ENCODE measurements at regions not wholly inside any gene's neighbourhood (a gene's known extent, or its start where the extent isn't known, plus 50 kb on each side); places are given as distances from the start of the nearest gene placed in this dataset.

GRCh38 chr2:195450552-195451113 is 206.4 kb upstream of the SLC39A10 start:
- TF ChIP-seq, protein P1, sequence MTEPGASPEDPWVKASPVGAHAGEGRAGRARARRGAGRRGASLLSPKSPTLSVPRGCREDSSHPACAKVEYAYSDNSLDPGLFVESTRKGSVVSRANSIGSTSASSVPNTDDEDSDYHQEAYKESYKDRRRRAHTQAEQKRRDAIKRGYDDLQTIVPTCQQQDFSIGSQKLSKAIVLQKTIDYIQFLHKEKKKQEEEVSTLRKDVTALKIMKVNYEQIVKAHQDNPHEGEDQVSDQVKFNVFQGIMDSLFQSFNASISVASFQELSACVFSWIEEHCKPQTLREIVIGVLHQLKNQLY (CRISPR knock-in tag; IDR thresholded peaks at IDR 0.05): no peak
- TF ChIP-seq, protein P2, sequence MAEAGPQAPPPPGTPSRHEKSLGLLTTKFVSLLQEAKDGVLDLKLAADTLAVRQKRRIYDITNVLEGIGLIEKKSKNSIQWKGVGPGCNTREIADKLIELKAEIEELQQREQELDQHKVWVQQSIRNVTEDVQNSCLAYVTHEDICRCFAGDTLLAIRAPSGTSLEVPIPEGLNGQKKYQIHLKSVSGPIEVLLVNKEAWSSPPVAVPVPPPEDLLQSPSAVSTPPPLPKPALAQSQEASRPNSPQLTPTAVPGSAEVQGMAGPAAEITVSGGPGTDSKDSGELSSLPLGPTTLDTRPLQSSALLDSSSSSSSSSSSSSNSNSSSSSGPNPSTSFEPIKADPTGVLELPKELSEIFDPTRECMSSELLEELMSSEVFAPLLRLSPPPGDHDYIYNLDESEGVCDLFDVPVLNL (CRISPR knock-in tag; IDR thresholded peaks at IDR 0.05; ENCODE audit: borderline replicate concordance, low read depth): no peak
- TF ChIP-seq, protein P3, sequence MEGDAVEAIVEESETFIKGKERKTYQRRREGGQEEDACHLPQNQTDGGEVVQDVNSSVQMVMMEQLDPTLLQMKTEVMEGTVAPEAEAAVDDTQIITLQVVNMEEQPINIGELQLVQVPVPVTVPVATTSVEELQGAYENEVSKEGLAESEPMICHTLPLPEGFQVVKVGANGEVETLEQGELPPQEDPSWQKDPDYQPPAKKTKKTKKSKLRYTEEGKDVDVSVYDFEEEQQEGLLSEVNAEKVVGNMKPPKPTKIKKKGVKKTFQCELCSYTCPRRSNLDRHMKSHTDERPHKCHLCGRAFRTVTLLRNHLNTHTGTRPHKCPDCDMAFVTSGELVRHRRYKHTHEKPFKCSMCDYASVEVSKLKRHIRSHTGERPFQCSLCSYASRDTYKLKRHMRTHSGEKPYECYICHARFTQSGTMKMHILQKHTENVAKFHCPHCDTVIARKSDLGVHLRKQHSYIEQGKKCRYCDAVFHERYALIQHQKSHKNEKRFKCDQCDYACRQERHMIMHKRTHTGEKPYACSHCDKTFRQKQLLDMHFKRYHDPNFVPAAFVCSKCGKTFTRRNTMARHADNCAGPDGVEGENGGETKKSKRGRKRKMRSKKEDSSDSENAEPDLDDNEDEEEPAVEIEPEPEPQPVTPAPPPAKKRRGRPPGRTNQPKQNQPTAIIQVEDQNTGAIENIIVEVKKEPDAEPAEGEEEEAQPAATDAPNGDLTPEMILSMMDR (IDR thresholded peaks at IDR 0.05): no peak
- TF ChIP-seq, protein P4, sequence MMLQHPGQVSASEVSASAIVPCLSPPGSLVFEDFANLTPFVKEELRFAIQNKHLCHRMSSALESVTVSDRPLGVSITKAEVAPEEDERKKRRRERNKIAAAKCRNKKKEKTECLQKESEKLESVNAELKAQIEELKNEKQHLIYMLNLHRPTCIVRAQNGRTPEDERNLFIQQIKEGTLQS (CRISPR knock-in tag; conservative IDR thresholded peaks at IDR 0.05): no peak
- no peak for TF ChIP-seq ATF2 (CRISPR knock-in tag; IDR thresholded peaks at IDR 0.05; ENCODE audit: borderline replicate concordance, low read depth)
- no peak for TF ChIP-seq ZNF263 (CRISPR knock-in tag; IDR thresholded peaks at IDR 0.05; ENCODE audit: low read depth)

All from WTC11 (cell line).